ENCODE measurements at regions not wholly inside any gene's neighbourhood (a gene's known extent, or its start where the extent isn't known, plus 50 kb on each side); places are given as distances from the start of the nearest gene placed in this dataset.

DNA sequence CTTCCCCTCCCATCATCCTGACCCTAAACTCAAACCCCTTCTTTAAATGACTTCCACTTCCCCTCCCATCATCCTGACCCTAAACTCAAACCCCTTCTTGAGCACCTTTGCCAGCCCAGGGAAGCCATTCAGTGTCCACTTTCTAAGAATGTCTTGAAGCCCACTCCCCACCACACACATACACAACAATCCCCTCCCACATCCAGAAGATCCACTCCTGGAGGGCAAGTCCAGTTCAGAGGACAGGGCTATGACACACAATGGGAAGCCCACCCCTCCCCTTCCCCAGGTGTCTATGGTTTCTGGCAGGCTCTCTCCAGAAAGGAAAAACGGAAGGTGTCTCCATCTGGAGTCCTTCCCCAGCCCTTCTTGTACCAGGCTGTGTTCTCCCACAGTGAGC lies 117.1 kb downstream of the KCNA5 start:
- TF ChIP-seq POLR2A (IDR thresholded peaks at IDR 0.05) (no peak), POLR2AphosphoS5 (IDR thresholded peaks at IDR 0.05) (no peak), CTCF (IDR thresholded peaks at IDR 0.05) (no peak)
- Histone ChIP-seq H3K27ac (no peak overlapping the region), H3K4me1 (replicated peaks) (no peaks in the 10 kb centered on the region), H3K4me3 (no peak overlapping the region), H3K27me3 (replicated peaks; ENCODE audit: insufficient read depth) (no peaks in the 10 kb centered on the region), H3K36me3 (no peaks in the 10 kb centered on the region), H3K9me3 (no peaks in the 10 kb centered on the region)
- intact Hi-C loops (cut with DNase I) = no loop called here
- WGBS = 77% methylated on average over 1 of the region's 1 CpG
- DNase-seq (ENCODE audit: low spot score) = no peak

DNA sequence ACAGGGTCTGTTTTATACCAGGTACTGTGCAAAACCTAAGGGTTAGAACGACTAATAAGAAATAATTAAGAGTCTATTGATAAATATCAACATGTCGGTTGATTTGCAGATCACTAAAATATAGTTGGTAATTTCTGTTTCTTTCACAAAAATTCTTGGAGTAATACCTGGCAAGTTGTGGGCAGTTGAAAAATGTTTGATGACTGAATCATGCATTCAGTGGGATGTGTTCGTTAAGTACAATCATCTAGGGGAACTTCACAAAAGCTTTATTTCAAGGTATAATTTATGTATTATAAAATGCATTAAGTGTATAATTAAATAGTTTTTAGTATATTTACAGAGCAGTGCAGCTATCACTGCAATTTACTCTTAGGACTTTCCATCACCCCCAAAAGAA lies 120.0 kb downstream of the KCNA5 start:
- TF ChIP-seq POLR2AphosphoS5 (IDR thresholded peaks at IDR 0.05) = no peak
- no peaks in the 10 kb centered on the region for H3K4me1 ChIP-seq (replicated peaks)
- no peak overlapping the region for H3K4me3 ChIP-seq
- intact Hi-C loops (cut with DNase I) = no loop called here
- H3K27ac ChIP-seq = no peak overlapping the region
- DNase-seq (ENCODE audit: low spot score) = no peak
- no peaks in the 10 kb centered on the region for H3K9me3 ChIP-seq
- WGBS = 86% methylated on average over 3 of the region's 3 CpGs
- no peaks in the 10 kb centered on the region for H3K36me3 ChIP-seq
- no peaks in the 10 kb centered on the region for H3K27me3 ChIP-seq (replicated peaks; ENCODE audit: insufficient read depth)

DNA sequence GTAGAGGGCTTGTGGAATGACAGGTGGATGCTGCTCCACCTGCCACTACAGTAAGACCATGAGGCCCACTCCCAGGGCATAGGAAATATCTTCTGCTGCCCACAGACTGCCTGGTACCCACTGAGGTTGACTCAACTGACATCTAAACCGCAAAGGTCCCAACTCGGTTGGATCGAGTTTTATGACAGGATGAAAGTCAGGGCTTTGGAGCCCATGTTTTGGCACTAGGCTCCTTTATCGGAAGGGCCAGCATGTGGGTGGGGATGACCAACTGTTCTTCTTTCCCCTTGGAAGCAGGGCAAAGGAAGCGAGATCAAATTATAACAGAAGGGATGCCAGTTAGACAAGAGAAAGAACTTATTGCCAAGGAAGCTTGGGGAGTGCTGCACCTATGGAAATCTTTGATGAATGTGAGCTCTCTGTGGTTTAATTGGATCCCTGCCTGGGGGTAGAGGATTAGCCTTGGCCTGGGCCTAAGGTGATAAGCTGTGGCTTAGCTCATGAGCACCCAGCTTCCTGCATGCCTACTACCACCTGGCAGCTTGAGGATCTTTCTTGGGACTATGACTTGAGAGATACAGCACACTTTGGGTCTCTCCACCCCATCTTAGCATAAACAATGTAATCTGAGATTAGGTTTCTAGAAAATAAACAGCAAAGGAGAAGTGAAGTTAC lies 121.8 kb downstream of the KCNA5 start:
- Histone ChIP-seq H3K4me3 (no peak overlapping the region), H3K4me1 (replicated peaks) (no peaks in the 10 kb centered on the region), H3K27me3 (replicated peaks; ENCODE audit: insufficient read depth) (no peaks in the 10 kb centered on the region), H3K36me3 (no peaks in the 10 kb centered on the region), H3K27ac (no peak overlapping the region), H3K9me3 (no peaks in the 10 kb centered on the region)
- 82% methylated on average over 5 of the region's 5 CpGs for WGBS
- no peak for DNase-seq (ENCODE audit: low spot score)
- no peak for TF ChIP-seq CTCF (IDR thresholded peaks at IDR 0.05)
- no peak for TF ChIP-seq POLR2AphosphoS5 (IDR thresholded peaks at IDR 0.05)
- TF ChIP-seq POLR2A (IDR thresholded peaks at IDR 0.05) = no peak
- intact Hi-C loops (cut with DNase I) = no loop called here

GRCh38 chr12:5166976-5167375 lies 123.3 kb downstream of the KCNA5 start:
- intact Hi-C loops (cut with DNase I) = no loop called here
- no peak overlapping the region for H3K4me3 ChIP-seq
- H3K4me1 ChIP-seq (replicated peaks) = no peaks in the 10 kb centered on the region
- H3K9me3 ChIP-seq = no peaks in the 10 kb centered on the region
- no peak for DNase-seq (ENCODE audit: low spot score)
- H3K27ac ChIP-seq = no peak overlapping the region
- TF ChIP-seq CTCF (IDR thresholded peaks at IDR 0.05) = no peak
- WGBS = 83% methylated on average over 4 of the region's 4 CpGs
- H3K27me3 ChIP-seq (replicated peaks; ENCODE audit: insufficient read depth) = no peaks in the 10 kb centered on the region
- H3K36me3 ChIP-seq = no peaks in the 10 kb centered on the region

DNA sequence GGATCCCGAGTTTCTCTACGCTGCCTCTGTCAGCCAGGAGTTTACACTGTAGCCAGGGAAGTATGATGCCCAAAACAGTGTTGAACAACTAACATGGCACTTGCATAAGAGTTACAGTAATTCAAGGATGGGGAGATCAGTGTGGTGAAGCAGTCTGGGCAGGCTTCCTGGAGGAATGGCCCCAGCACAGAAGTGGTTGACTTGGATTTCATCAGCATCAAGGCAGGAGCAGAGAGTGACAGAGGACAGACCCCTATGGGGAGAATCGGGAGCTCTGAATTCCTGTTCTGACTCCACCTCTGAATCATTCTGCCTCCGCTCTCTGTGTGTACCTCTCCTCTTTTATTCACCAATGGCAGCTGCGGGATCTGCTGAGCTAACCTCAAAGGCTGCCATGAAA lies 124.5 kb downstream of the KCNA5 start:
- 85% methylated on average over 5 of the region's 5 CpGs for WGBS
- intact Hi-C loops (cut with DNase I) = no loop called here

More for the DNA sequence above, 124.5 kb downstream of the KCNA5 start:
- H3K9me3 ChIP-seq = no peaks in the 10 kb centered on the region
- H3K27me3 ChIP-seq (replicated peaks; ENCODE audit: insufficient read depth) = no peaks in the 10 kb centered on the region
- no peak overlapping the region for H3K4me3 ChIP-seq
- TF ChIP-seq POLR2AphosphoS5 (IDR thresholded peaks at IDR 0.05) (no peak), CTCF (IDR thresholded peaks at IDR 0.05) (no peak), POLR2A (IDR thresholded peaks at IDR 0.05) (no peak)
- H3K36me3 ChIP-seq = no peaks in the 10 kb centered on the region
- no peak for DNase-seq (ENCODE audit: low spot score)
- H3K27ac ChIP-seq = no peak overlapping the region
- H3K4me1 ChIP-seq (replicated peaks) = no peaks in the 10 kb centered on the region
